GM23338 (cell line): ENCODE measurements at regions not wholly inside any gene's neighbourhood (a gene's known extent, or its start where the extent isn't known, plus 50 kb on each side); places are given as distances from the start of the nearest gene placed in this dataset.

Experiments used
- ATAC-seq: fragments of 200-7000 bp; cut with Tn5 transposase; 3 replicates; pipeline ENCODE4 v1.9.1; 2020
- DNase-seq: peaks from one replicate; pipeline ENCODE4 v3.0.0-alpha.2; 2015; ENCODE audit warnings: low spot score
- H2AFZ ChIP-seq: fragments of 200-600 bp; sonication (generic); 2 replicates; pipeline ENCODE4 v1.8.0; 2016; ENCODE audit warnings: antibody characterized with exemption, mild to moderate bottlenecking, moderate library complexity
- H3F3A ChIP-seq: fragments of 200-600 bp; sonication (generic); replicated peaks from 2 replicates; pipeline ENCODE4 v1.8.0; 2017; ENCODE audit warnings: antibody characterized with exemption, mixed run types, low read depth
- H3K27ac ChIP-seq: fragments of 200-600 bp; sonication (generic); 2 replicates; pipeline ENCODE4 v1.6.1; 2016; ENCODE audit warnings: low read depth
- H3K27me3 ChIP-seq: fragments of 200-600 bp; sonication (generic); 2 replicates; pipeline ENCODE4 v1.8.0; 2016; ENCODE audit warnings: mild to moderate bottlenecking, mixed run types, moderate library complexity; ENCODE audit not compliant: insufficient read depth
- H3K36me3 ChIP-seq: fragments of 200-600 bp; sonication (generic); 2 replicates; pipeline ENCODE4 v1.8.0; 2016; ENCODE audit warnings: mild to moderate bottlenecking; ENCODE audit not compliant: insufficient read depth
- H3K4me1 ChIP-seq: fragments of 200-600 bp; sonication (generic); 2 replicates; pipeline ENCODE4 v1.8.0; 2016; ENCODE audit warnings: mild to moderate bottlenecking, moderate library complexity; ENCODE audit not compliant: insufficient read depth
- H3K4me2 ChIP-seq: fragments of 200-600 bp; sonication (generic); 2 replicates; pipeline ENCODE4 v1.7.1; 2017; ENCODE audit warnings: mixed run types
- H3K4me3 ChIP-seq: fragments of 200-600 bp; sonication (generic); 2 replicates; pipeline ENCODE4 v1.6.1; 2016; ENCODE audit warnings: mixed run types
- H3K79me2 ChIP-seq: fragments of 200-600 bp; sonication (generic); replicated peaks from 2 replicates; pipeline ENCODE4 v1.8.0; 2017; ENCODE audit warnings: mild to moderate bottlenecking; ENCODE audit not compliant: insufficient read depth
- H3K9me2 ChIP-seq: fragments of 200-600 bp; sonication (generic); 2 replicates; pipeline ENCODE4 v1.8.0; 2017; ENCODE audit not compliant: insufficient read depth
- H4K20me1 ChIP-seq: fragments of 200-600 bp; sonication (generic); replicated peaks from 2 replicates; pipeline ENCODE4 v1.8.0; 2017; ENCODE audit warnings: mild to moderate bottlenecking; ENCODE audit not compliant: insufficient read depth
- H3K27ac Mint-ChIP-seq: 2 replicates; pipeline ENCODE4 v1.8.0; 2020; ENCODE audit warnings: inconsistent platforms, mild to moderate bottlenecking, moderate library complexity, mixed read lengths
- H3K27me3 Mint-ChIP-seq: 3 replicates; pipeline ENCODE4 v1.8.0; 2022; ENCODE audit warnings: low read depth, mild to moderate bottlenecking, moderate library complexity, mixed read lengths, inconsistent platforms; ENCODE audit not compliant: insufficient read depth, poor library complexity
- H3K36me3 Mint-ChIP-seq: 3 replicates; pipeline ENCODE4 v1.8.0; 2021; ENCODE audit warnings: low read depth, mild to moderate bottlenecking, inconsistent platforms, moderate library complexity, mixed read lengths
- H3K4me1 Mint-ChIP-seq: 3 replicates; pipeline ENCODE4 v1.8.0; 2020; ENCODE audit warnings: mild to moderate bottlenecking, inconsistent platforms, mixed read lengths
- H3K4me3 Mint-ChIP-seq: 3 replicates; pipeline ENCODE4 v1.8.0; 2021; ENCODE audit warnings: moderate library complexity, mild to moderate bottlenecking, inconsistent platforms, mixed read lengths
- H3K9me3 Mint-ChIP-seq: 3 replicates; pipeline ENCODE4 v1.8.0; 2020; ENCODE audit warnings: moderate library complexity, mild to moderate bottlenecking, inconsistent platforms, mixed read lengths
- CREB1 ChIP-seq: fragments of 250-450 bp; sonication (Bioruptor Pico); IDR thresholded peaks from 2 replicates; pipeline ENCODE4 v1.5.0; 2020; ENCODE audit warnings: low read depth, mild to moderate bottlenecking, moderate library complexity
- EZH2 ChIP-seq: fragments of 200-600 bp; sonication (generic); IDR thresholded peaks from one replicate; pipeline ENCODE4 v1.8.0; 2017; ENCODE audit warnings: antibody characterized with exemption, mild to moderate bottlenecking, low read depth; ENCODE audit not compliant: unreplicated experiment
- EZH2phosphoT487 ChIP-seq: fragments of 200-600 bp; sonication (generic); IDR thresholded peaks from one replicate; pipeline ENCODE4 v1.8.1; 2018; ENCODE audit warnings: antibody characterized with exemption; ENCODE audit not compliant: unreplicated experiment
- JUNB ChIP-seq: IDR thresholded peaks from one replicate; pipeline ENCODE4 v1.6.1; 2016; ENCODE audit warnings: antibody characterized with exemption; ENCODE audit not compliant: unreplicated experiment
- NANOG ChIP-seq: IDR thresholded peaks from 2 replicates; pipeline ENCODE4 v1.6.1; 2016; ENCODE audit warnings: antibody characterized with exemption, borderline replicate concordance
- POLR2AphosphoS5 ChIP-seq: IDR thresholded peaks from 2 replicates; pipeline ENCODE4 v1.6.1; 2016; ENCODE audit warnings: antibody characterized with exemption, low read depth
- STAT1 ChIP-seq: IDR thresholded peaks from one replicate; pipeline ENCODE4 v1.6.1; 2016; ENCODE audit warnings: antibody characterized with exemption; ENCODE audit not compliant: unreplicated experiment
- ZNF114 ChIP-seq: fragments of 250-450 bp; sonication (Bioruptor Pico); IDR thresholded peaks from 2 replicates; pipeline ENCODE4 v1.5.0; 2020; ENCODE audit warnings: mild to moderate bottlenecking, moderate library complexity
- ZNF331 ChIP-seq: fragments of 250-450 bp; sonication (Bioruptor Pico); IDR thresholded peaks from 2 replicates; pipeline ENCODE4 v1.5.0; 2020; ENCODE audit warnings: low read depth, mild to moderate bottlenecking, moderate library complexity
- TF ChIP-seq, protein P1 (sequence below), 2 experiments: fragments of 200-600 bp in 1 of 2; sonication (generic) in 1 of 2; conservative IDR thresholded peaks; 2 replicates each; pipeline versions ENCODE4 v1.5.1 to v1.6.1; 2016 to 2017; ENCODE audit warnings: antibody characterized with exemption in 2 of 2, low read depth in 2 of 2, mild to moderate bottlenecking in 2 of 2, moderate library complexity in 1 of 2
- TF ChIP-seq, protein P2 (sequence below): IDR thresholded peaks from 2 replicates; pipeline ENCODE4 v1.6.1; 2016; ENCODE audit warnings: antibody characterized with exemption
- TF ChIP-seq, protein P3 (sequence below): IDR thresholded peaks from one replicate; pipeline ENCODE4 v1.6.1; 2018; ENCODE audit warnings: antibody characterized with exemption; ENCODE audit not compliant: unreplicated experiment

DNA sequence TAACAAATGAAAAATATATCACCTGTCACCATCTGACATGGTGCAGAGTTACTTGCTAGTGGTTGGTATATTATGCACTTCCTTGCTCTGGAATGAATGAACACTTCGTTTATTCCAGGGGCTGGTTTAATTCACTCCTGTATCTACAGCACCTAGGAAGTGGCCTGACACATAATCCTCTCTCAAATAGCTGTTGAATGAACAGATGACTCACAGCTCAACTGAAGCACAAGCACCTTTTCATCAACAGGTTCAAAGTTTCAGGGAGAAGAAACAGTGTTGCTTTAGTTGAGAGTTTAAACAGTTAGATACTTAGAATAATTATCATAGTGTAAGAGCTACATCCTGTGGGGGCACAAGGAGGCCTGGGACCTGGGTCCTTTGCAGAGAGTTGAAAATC lies 135.0 kb upstream of the DAP start (continued):
- TF ChIP-seq, protein P1, sequence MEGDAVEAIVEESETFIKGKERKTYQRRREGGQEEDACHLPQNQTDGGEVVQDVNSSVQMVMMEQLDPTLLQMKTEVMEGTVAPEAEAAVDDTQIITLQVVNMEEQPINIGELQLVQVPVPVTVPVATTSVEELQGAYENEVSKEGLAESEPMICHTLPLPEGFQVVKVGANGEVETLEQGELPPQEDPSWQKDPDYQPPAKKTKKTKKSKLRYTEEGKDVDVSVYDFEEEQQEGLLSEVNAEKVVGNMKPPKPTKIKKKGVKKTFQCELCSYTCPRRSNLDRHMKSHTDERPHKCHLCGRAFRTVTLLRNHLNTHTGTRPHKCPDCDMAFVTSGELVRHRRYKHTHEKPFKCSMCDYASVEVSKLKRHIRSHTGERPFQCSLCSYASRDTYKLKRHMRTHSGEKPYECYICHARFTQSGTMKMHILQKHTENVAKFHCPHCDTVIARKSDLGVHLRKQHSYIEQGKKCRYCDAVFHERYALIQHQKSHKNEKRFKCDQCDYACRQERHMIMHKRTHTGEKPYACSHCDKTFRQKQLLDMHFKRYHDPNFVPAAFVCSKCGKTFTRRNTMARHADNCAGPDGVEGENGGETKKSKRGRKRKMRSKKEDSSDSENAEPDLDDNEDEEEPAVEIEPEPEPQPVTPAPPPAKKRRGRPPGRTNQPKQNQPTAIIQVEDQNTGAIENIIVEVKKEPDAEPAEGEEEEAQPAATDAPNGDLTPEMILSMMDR (conservative IDR thresholded peaks at IDR 0.05; ENCODE audit: low read depth in 2 of 2): no peak
- TF ChIP-seq ZNF114: no peak
- TF ChIP-seq EZH2: no peak
- no peak for TF ChIP-seq EZH2phosphoT487
- TF ChIP-seq, protein P2, sequence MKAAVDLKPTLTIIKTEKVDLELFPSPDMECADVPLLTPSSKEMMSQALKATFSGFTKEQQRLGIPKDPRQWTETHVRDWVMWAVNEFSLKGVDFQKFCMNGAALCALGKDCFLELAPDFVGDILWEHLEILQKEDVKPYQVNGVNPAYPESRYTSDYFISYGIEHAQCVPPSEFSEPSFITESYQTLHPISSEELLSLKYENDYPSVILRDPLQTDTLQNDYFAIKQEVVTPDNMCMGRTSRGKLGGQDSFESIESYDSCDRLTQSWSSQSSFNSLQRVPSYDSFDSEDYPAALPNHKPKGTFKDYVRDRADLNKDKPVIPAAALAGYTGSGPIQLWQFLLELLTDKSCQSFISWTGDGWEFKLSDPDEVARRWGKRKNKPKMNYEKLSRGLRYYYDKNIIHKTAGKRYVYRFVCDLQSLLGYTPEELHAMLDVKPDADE: no peak

DNA sequence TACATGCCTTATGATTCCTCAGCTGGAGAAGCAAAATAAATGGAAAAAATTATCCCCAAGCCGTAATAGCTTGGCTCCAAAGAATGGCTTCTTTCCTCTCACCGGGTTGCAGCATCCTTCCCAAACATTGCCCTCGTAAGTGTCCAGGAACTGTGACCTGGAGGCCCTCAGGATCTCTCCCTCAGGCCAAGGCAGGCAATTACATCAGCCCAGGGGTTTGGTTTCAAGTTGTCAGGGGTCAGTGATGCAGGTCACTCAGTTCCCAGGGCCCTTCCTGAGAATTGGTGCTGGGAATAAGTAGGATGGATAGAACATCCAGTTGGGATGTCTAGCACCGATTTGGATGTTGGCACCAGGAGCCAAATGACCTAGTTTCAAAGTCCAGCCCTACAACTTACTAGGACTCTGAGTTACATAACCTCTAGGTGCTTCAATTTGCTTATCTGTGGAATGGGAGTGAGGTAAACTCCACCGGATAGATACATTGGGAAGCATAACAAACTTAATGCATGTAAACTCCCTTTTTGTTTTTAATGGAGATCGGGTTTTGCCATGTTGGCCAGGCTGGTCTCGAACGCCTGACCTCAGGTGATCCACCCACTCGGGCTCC lies 133.5 kb upstream of the DAP start:
- peaks cover 14% of the 10 kb centered on the region for H3K4me1 Mint-ChIP-seq
- H3K27ac Mint-ChIP-seq: no peak overlapping the region
- DNase-seq (no peak), ATAC-seq (no peak)
- H3K79me2 ChIP-seq: no peaks in the 10 kb centered on the region
- H3K4me1 ChIP-seq: peaks cover 13% of the 10 kb centered on the region
- 0 out of 2 replicates have a peak, but pooled peaks cover 6% of the 10 kb centered on the region for H3K9me2 ChIP-seq
- peaks cover 4% of the 10 kb centered on the region; the same call in 2 of the 3 replicates for H3K9me3 Mint-ChIP-seq
- no peak overlapping the region for H3K4me3 ChIP-seq
- H3K27me3 Mint-ChIP-seq: peaks cover 2% of the 10 kb centered on the region
- H2AFZ ChIP-seq: no peak overlapping the region
- H3K27me3 ChIP-seq: no peaks in the 10 kb centered on the region
- no peak overlapping the region for H3K4me2 ChIP-seq
- H3K27ac ChIP-seq: no peak overlapping the region
- peaks cover 4% of the 10 kb centered on the region; the same call in 1 of the 3 replicates for H3K36me3 Mint-ChIP-seq
- no peak overlapping the region for H3K4me3 Mint-ChIP-seq
- H4K20me1 ChIP-seq: no peaks in the 10 kb centered on the region
- no peaks in the 10 kb centered on the region for H3K36me3 ChIP-seq
- no peaks in the 10 kb centered on the region for H3F3A ChIP-seq
- TF ChIP-seq ZNF114 (no peak), POLR2AphosphoS5 (no peak), ZNF331 (CRISPR knock-in tag) (no peak), STAT1 (no peak), CREB1 (no peak), EZH2 (no peak), NANOG (no peak), JUNB (no peak)
- TF ChIP-seq, protein P1 (conservative IDR thresholded peaks at IDR 0.05; ENCODE audit: low read depth in 2 of 2): no peak
- TF ChIP-seq, protein P2: no peak
- TF ChIP-seq, protein P3, sequence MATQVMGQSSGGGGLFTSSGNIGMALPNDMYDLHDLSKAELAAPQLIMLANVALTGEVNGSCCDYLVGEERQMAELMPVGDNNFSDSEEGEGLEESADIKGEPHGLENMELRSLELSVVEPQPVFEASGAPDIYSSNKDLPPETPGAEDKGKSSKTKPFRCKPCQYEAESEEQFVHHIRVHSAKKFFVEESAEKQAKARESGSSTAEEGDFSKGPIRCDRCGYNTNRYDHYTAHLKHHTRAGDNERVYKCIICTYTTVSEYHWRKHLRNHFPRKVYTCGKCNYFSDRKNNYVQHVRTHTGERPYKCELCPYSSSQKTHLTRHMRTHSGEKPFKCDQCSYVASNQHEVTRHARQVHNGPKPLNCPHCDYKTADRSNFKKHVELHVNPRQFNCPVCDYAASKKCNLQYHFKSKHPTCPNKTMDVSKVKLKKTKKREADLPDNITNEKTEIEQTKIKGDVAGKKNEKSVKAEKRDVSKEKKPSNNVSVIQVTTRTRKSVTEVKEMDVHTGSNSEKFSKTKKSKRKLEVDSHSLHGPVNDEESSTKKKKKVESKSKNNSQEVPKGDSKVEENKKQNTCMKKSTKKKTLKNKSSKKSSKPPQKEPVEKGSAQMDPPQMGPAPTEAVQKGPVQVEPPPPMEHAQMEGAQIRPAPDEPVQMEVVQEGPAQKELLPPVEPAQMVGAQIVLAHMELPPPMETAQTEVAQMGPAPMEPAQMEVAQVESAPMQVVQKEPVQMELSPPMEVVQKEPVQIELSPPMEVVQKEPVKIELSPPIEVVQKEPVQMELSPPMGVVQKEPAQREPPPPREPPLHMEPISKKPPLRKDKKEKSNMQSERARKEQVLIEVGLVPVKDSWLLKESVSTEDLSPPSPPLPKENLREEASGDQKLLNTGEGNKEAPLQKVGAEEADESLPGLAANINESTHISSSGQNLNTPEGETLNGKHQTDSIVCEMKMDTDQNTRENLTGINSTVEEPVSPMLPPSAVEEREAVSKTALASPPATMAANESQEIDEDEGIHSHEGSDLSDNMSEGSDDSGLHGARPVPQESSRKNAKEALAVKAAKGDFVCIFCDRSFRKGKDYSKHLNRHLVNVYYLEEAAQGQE: no peak
